ENCODE measurements at regions not wholly inside any gene's neighbourhood (a gene's known extent, or its start where the extent isn't known, plus 50 kb on each side); places are given as distances from the start of the nearest gene placed in this dataset.

GRCh38 chr18:71021030-71021362 is 732.2 kb downstream of the SOCS6 start:
- no peak for TF ChIP-seq CTCF (IDR thresholded peaks at IDR 0.05; ENCODE audit: poor library complexity)
- TF ChIP-seq EZH2 (IDR thresholded peaks at IDR 0.05; ENCODE audit: borderline replicate concordance), result no peak
